K562 (cell line): ENCODE measurements at regions not wholly inside any gene's neighbourhood (a gene's known extent, or its start where the extent isn't known, plus 50 kb on each side); places are given as distances from the start of the nearest gene placed in this dataset.

Experiments
- ASH1L ChIP-seq: fragments of 450-650 bp; IDR thresholded peaks from 2 replicates; pipeline ENCODE4 v1.6.1; 2018; ENCODE audit warnings: borderline replicate concordance, mild to moderate bottlenecking, low read depth; ENCODE audit not compliant: partially characterized antibody
- BDP1 ChIP-seq: IDR thresholded peaks from 3 replicates; pipeline ENCODE4 v1.6.1; 2011; ENCODE audit not compliant: insufficient read length, insufficient read depth
- BMI1 ChIP-seq: fragments of 150-350 bp; IDR thresholded peaks from 2 replicates; pipeline ENCODE4 v1.6.1; 2014; ENCODE audit warnings: low read length
- CC2D1A ChIP-seq: fragments of 450-650 bp; IDR thresholded peaks from 2 replicates; pipeline ENCODE4 v1.6.1; 2017; ENCODE audit warnings: mild to moderate bottlenecking
- FOXM1 ChIP-seq, 2 experiments: fragments of 450-650 bp in 1 of 2; sonication (generic) in 1 of 2; formaldehyde crosslinking in 1 of 2; IDR thresholded peaks; 2 replicates each; pipeline versions ENCODE4 v1.6.1 to v1.9.0; 2017 to 2022; ENCODE audit warnings: low read depth in 2 of 2, mild to moderate bottlenecking in 2 of 2, missing genetic modification reagents in 1 of 2, moderate library complexity in 1 of 2
- GTF2F1 ChIP-seq: IDR thresholded peaks from 2 replicates; pipeline ENCODE4 v1.6.1; 2011; ENCODE audit warnings: low read depth, low read length, improper control_type of control experiment
- HDAC8 ChIP-seq: fragments of 450-650 bp; IDR thresholded peaks from 2 replicates; pipeline ENCODE4 v1.6.1; 2016; ENCODE audit warnings: mild to moderate bottlenecking, missing genetic modification characterization, moderate library complexity, missing compliant biosample characterization
- HNRNPK ChIP-seq: fragments of 200-400 bp; formaldehyde crosslinking; IDR thresholded peaks from one replicate; pipeline ENCODE4 v1.6.1; 2018; ENCODE audit warnings: mild to moderate bottlenecking, low read depth, low read length; ENCODE audit not compliant: poor library complexity, severe bottlenecking
- KDM1A ChIP-seq, 2 experiments: fragments of 450-650 bp; IDR thresholded peaks; 2 replicates each; pipeline ENCODE4 v1.6.1; 2016; ENCODE audit warnings: mild to moderate bottlenecking in 2 of 2
- NR4A1 ChIP-seq, 2 experiments: fragments of 250-450 bp in 1 of 2; fragments of 450-650 bp in 1 of 2; sonication (Bioruptor Pico) in 1 of 2; IDR thresholded peaks; 2 replicates each; pipeline versions ENCODE4 v1.4.0 to v1.6.1; 2016 to 2020; ENCODE audit warnings: mild to moderate bottlenecking in 2 of 2, missing compliant biosample characterization in 1 of 2, missing genetic modification characterization in 1 of 2, moderate library complexity in 1 of 2
- PKNOX1 ChIP-seq: fragments of 450-650 bp; IDR thresholded peaks from 2 replicates; pipeline ENCODE4 v1.6.1; 2016
- PTTG1 ChIP-seq: fragments of 450-650 bp; IDR thresholded peaks from 2 replicates; pipeline ENCODE4 v1.6.1; 2016; ENCODE audit warnings: low read depth, mild to moderate bottlenecking, missing genetic modification characterization, missing compliant biosample characterization
- SIN3B ChIP-seq: fragments of 450-650 bp; IDR thresholded peaks from 2 replicates; pipeline ENCODE4 v1.6.1; 2017; ENCODE audit warnings: low read depth, mild to moderate bottlenecking, moderate library complexity
- SMAD4 ChIP-seq: fragments of 250-450 bp; sonication (Bioruptor Pico); conservative IDR thresholded peaks from 2 replicates; pipeline ENCODE4 v1.8.0; 2021; ENCODE audit warnings: inconsistent platforms, mild to moderate bottlenecking, moderate library complexity
- SOX6 ChIP-seq: fragments of 450-650 bp; IDR thresholded peaks from 2 replicates; pipeline ENCODE4 v1.6.1; 2014; ENCODE audit warnings: mild to moderate bottlenecking
- XRCC5 ChIP-seq: fragments of 200-400 bp; formaldehyde crosslinking; IDR thresholded peaks from 2 replicates; pipeline ENCODE4 v1.6.1; 2017; ENCODE audit warnings: low read depth, mild to moderate bottlenecking, low read length
- ZC3H4 ChIP-seq: sonication (generic); formaldehyde crosslinking; IDR thresholded peaks from 2 replicates; pipeline ENCODE4 v1.9.0; 2021; ENCODE audit warnings: missing genetic modification reagents, borderline replicate concordance
- ZNF282 ChIP-seq: sonication (generic); formaldehyde crosslinking; IDR thresholded peaks from 2 replicates; pipeline ENCODE4 v1.8.1; 2023; ENCODE audit warnings: missing genetic modification reagents
- ZNF324 ChIP-seq: fragments of 250-450 bp; sonication (Bioruptor Pico); IDR thresholded peaks from 2 replicates; pipeline ENCODE4 v1.4.0; 2020; ENCODE audit warnings: mild to moderate bottlenecking
- ZNF408 ChIP-seq: fragments of 250-450 bp; sonication (Bioruptor Pico); IDR thresholded peaks from 2 replicates; pipeline ENCODE4 v1.4.0; 2020; ENCODE audit warnings: low read depth, mild to moderate bottlenecking, moderate library complexity
- ZNF830 ChIP-seq: fragments of 250-450 bp; sonication (Bioruptor Pico); IDR thresholded peaks from 2 replicates; pipeline ENCODE4 v1.5.0; 2021; ENCODE audit warnings: mild to moderate bottlenecking
- TF ChIP-seq, protein P1 (sequence below): fragments of 250-450 bp; sonication (Bioruptor Pico); IDR thresholded peaks from 2 replicates; pipeline ENCODE4 v1.9.0; 2021; ENCODE audit warnings: mild to moderate bottlenecking, inconsistent platforms
- TF ChIP-seq, protein P2 (sequence below): fragments of 250-450 bp; sonication (Bioruptor Pico); IDR thresholded peaks from 2 replicates; pipeline ENCODE4 v1.4.0; 2020; ENCODE audit warnings: borderline replicate concordance
- TF ChIP-seq, protein P3 (sequence below), 2 experiments: fragments of 200-800 bp in 1 of 2; sonication (Bioruptor generic) in 1 of 2; sonication (generic) in 1 of 2; formaldehyde crosslinking in 1 of 2; IDR thresholded peaks in 1 of 2; conservative IDR thresholded peaks in 1 of 2; 2 replicates each; pipeline versions ENCODE4 v1.5.0 to v1.6.1; 2016 to 2020; ENCODE audit warnings: missing compliant biosample characterization in 1 of 2, missing genetic modification characterization in 1 of 2, missing genetic modification reagents in 1 of 2

- TF ChIP-seq, protein P1, sequence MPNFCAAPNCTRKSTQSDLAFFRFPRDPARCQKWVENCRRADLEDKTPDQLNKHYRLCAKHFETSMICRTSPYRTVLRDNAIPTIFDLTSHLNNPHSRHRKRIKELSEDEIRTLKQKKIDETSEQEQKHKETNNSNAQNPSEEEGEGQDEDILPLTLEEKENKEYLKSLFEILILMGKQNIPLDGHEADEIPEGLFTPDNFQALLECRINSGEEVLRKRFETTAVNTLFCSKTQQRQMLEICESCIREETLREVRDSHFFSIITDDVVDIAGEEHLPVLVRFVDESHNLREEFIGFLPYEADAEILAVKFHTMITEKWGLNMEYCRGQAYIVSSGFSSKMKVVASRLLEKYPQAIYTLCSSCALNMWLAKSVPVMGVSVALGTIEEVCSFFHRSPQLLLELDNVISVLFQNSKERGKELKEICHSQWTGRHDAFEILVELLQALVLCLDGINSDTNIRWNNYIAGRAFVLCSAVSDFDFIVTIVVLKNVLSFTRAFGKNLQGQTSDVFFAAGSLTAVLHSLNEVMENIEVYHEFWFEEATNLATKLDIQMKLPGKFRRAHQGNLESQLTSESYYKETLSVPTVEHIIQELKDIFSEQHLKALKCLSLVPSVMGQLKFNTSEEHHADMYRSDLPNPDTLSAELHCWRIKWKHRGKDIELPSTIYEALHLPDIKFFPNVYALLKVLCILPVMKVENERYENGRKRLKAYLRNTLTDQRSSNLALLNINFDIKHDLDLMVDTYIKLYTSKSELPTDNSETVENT (CRISPR knock-in tag) = no peak
- TF ChIP-seq BMI1 = no peak
- no peak for TF ChIP-seq ZNF830 (CRISPR knock-in tag)
- no peak for TF ChIP-seq ZNF324 (CRISPR knock-in tag)
- no peak for TF ChIP-seq ASH1L
- no peak; the same call in 1 of the 2 replicates for TF ChIP-seq CC2D1A
- peak in 1 of 2 experiments; percentile 61; a peak in 3 of 4 replicates for TF ChIP-seq KDM1A (IDR thresholded peaks at IDR 0.05)
- TF ChIP-seq BDP1 = no peak
- no peak for TF ChIP-seq SIN3B
- no peak for TF ChIP-seq ZNF282 (CRISPR knock-in tag)
- TF ChIP-seq ZC3H4 (CRISPR knock-in tag) = no peak
- 0 out of 2 replicates have a peak, but pooled peaks have one; percentile 33 for TF ChIP-seq FOXM1 (IDR thresholded peaks at IDR 0.05; ENCODE audit: low read depth)
- TF ChIP-seq FOXM1 (CRISPR knock-in tag; IDR thresholded peaks at IDR 0.05; ENCODE audit: low read depth) = no peak
- TF ChIP-seq SMAD4 = peak; percentile 80
- TF ChIP-seq, protein P2, sequence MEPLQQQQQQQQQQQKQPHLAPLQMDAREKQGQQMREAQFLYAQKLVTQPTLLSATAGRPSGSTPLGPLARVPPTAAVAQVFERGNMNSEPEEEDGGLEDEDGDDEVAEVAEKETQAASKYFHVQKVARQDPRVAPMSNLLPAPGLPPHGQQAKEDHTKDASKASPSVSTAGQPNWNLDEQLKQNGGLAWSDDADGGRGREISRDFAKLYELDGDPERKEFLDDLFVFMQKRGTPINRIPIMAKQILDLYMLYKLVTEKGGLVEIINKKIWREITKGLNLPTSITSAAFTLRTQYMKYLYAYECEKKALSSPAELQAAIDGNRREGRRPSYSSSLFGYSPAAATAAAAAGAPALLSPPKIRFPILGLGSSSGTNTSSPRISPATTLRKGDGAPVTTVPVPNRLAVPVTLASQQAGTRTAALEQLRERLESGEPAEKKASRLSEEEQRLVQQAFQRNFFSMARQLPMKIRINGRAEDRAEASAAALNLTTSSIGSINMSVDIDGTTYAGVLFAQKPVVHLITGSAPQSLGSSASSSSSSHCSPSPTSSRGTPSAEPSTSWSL (CRISPR knock-in tag) = no peak
- TF ChIP-seq PTTG1 = no peak
- no peak for TF ChIP-seq HNRNPK
- TF ChIP-seq ZNF408 (CRISPR knock-in tag) = no peak
- TF ChIP-seq, protein P3, sequence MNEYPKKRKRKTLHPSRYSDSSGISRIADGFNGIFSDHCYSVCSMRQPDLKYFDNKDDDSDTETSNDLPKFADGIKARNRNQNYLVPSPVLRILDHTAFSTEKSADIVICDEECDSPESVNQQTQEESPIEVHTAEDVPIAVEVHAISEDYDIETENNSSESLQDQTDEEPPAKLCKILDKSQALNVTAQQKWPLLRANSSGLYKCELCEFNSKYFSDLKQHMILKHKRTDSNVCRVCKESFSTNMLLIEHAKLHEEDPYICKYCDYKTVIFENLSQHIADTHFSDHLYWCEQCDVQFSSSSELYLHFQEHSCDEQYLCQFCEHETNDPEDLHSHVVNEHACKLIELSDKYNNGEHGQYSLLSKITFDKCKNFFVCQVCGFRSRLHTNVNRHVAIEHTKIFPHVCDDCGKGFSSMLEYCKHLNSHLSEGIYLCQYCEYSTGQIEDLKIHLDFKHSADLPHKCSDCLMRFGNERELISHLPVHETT (CRISPR knock-in tag; conservative IDR thresholded peaks at IDR 0.05 in 1 of 2, IDR thresholded peaks at IDR 0.05 in 1 of 2) = peak in 1 of 2 experiments; percentile 67; a peak in 2 of 4 replicates
- TF ChIP-seq PKNOX1 = no peak
- TF ChIP-seq GTF2F1 = no peak
- TF ChIP-seq NR4A1 (CRISPR knock-in tag; IDR thresholded peaks at IDR 0.05) = no peak
- peak; percentile 40; the same call in 1 of the 2 replicates for TF ChIP-seq NR4A1 (tag; IDR thresholded peaks at IDR 0.05)
- TF ChIP-seq HDAC8 (tag) = no peak
- TF ChIP-seq XRCC5 = no peak
- peak; percentile 56; the same call in 1 of the 2 replicates for TF ChIP-seq SOX6
Measured at GRCh38 chr2:204280262-204280668, 265.0 kb upstream of the PARD3B start (continued).
